H1 (cell line): ENCODE measurements at regions not wholly inside any gene's neighbourhood (a gene's known extent, or its start where the extent isn't known, plus 50 kb on each side); places are given as distances from the start of the nearest gene placed in this dataset.

Experiments used
- CTCF ChIA-PET: fragments of 300-600 bp; sonication (Branson Sonifier 250); formaldehyde crosslinking; loops from one replicate; lab custom pipeline; 2021; ENCODE audit not compliant: partially characterized antibody; lab: Charles Lee
- POLR2A ChIA-PET: fragments of 300-600 bp; sonication (Branson Sonifier 250); formaldehyde crosslinking; loops from one replicate; lab custom pipeline; 2021; ENCODE audit warnings: inconsistent platforms; ENCODE audit not compliant: partially characterized antibody; lab: Charles Lee
- DNase-seq, 2 experiments: peaks; one replicate each; pipeline versions ENCODE4 v3.0.0 to v3.0.0-alpha.2; 2010 to 2022; ENCODE audit warnings: low spot score in 2 of 2, low read depth in 1 of 2, mixed read lengths in 1 of 2
- FAIRE-seq: peaks from 2 replicates; lab custom pipeline; 2011; peaks lifted over from hg19 to GRCh38; lab: Jason Lieb, UNC
- H2AFZ ChIP-seq: 2 replicates; pipeline ENCODE4 v1.8.1; 2012; ENCODE audit warnings: low read length, inconsistent platforms
- H2AK5ac ChIP-seq: 2 replicates; pipeline ENCODE4 v1.6.1; 2013; ENCODE audit warnings: low read depth, low read length
- H2BK120ac ChIP-seq: replicated peaks from 2 replicates; pipeline ENCODE3; 2013; ENCODE audit warnings: low read depth, low read length, inconsistent platforms
- H2BK12ac ChIP-seq: 2 replicates; pipeline ENCODE4 v1.6.1; 2013; ENCODE audit warnings: low read depth, low read length
- H2BK15ac ChIP-seq: 2 replicates; pipeline ENCODE4 v1.6.1; 2013; ENCODE audit warnings: low read length
- H2BK20ac ChIP-seq: 2 replicates; pipeline ENCODE4 v1.6.1; 2013; ENCODE audit warnings: low read length
- H2BK5ac ChIP-seq: 2 replicates; pipeline ENCODE4 v1.6.1; 2013; ENCODE audit warnings: low read depth, low read length
- H3K14ac ChIP-seq: 2 replicates; pipeline ENCODE4 v1.6.1; 2013; ENCODE audit warnings: inconsistent platforms; ENCODE audit not compliant: insufficient read length
- H3K18ac ChIP-seq: 2 replicates; pipeline ENCODE4 v1.6.1; 2013; ENCODE audit warnings: low read length; ENCODE audit errors: extremely low read depth
- H3K23ac ChIP-seq: 2 replicates; pipeline ENCODE4 v1.6.1; 2013; ENCODE audit warnings: inconsistent platforms; ENCODE audit not compliant: insufficient read length
- H3K23me2 ChIP-seq: 2 replicates; pipeline ENCODE4 v1.6.1; 2013; ENCODE audit warnings: low read depth, low read length
- H3K27ac ChIP-seq: 2 replicates; pipeline ENCODE4 v1.6.1; 2011; ENCODE audit warnings: low read depth, low read length, inconsistent platforms
- H3K27me3 ChIP-seq, 4 experiments: replicated peaks in 1 of 4; 1 replicate in 1 of 4; 2 replicates in 3 of 4; pipeline versions ENCODE4 v1.6.1 to v1.8.1; 2011 to 2013; ENCODE audit warnings: low read length in 3 of 4, mild to moderate bottlenecking in 3 of 4, inconsistent platforms in 2 of 4, mixed read lengths in 2 of 4, moderate library complexity in 1 of 4; ENCODE audit not compliant: control insufficient read depth in 3 of 4, insufficient read depth in 3 of 4; ENCODE audit errors: extremely low read depth in 1 of 4
- H3K36me3 ChIP-seq, 4 experiments: 2 replicates each; pipeline versions ENCODE4 v1.6.1 to v1.8.1; 2011 to 2013; ENCODE audit warnings: mild to moderate bottlenecking in 4 of 4, low read length in 3 of 4, moderate library complexity in 2 of 4, control low read depth in 1 of 4, inconsistent platforms in 1 of 4; ENCODE audit not compliant: insufficient read depth in 4 of 4, control insufficient read depth in 2 of 4
- H3K4ac ChIP-seq: replicated peaks from 2 replicates; pipeline ENCODE3; 2013; ENCODE audit warnings: low read length, low read depth, mixed read lengths, inconsistent platforms; ENCODE audit not compliant: insufficient read length
- H3K4me1 ChIP-seq, 4 experiments: replicated peaks in 1 of 4; 1 replicate in 1 of 4; 2 replicates in 3 of 4; pipeline versions ENCODE4 v1.6.1 to v1.8.1; 2011 to 2013; ENCODE audit warnings: low read length in 3 of 4, inconsistent platforms in 2 of 4, mixed read lengths in 1 of 4; ENCODE audit not compliant: insufficient read depth in 4 of 4, control insufficient read depth in 3 of 4
- H3K4me2 ChIP-seq, 2 experiments: 2 replicates each; pipeline versions ENCODE4 v1.6.1 to v1.8.1; 2011 to 2013; ENCODE audit warnings: low read depth in 2 of 2, low read length in 2 of 2, control low read depth in 1 of 2, inconsistent platforms in 1 of 2, mild to moderate bottlenecking in 1 of 2; ENCODE audit not compliant: insufficient read depth in 1 of 2
- H3K4me3 ChIP-seq, 4 experiments: fragments of 200-600, 300-600 bp in 1 of 4; sonication (generic), shearing (Covaris generic), sonication (Bioruptor Twin) in 1 of 4; 2 replicates each; pipeline versions ENCODE4 v1.5.1 to v1.8.1; 2011 to 2016; ENCODE audit warnings: low read length in 4 of 4, low read depth in 3 of 4, control low read depth in 2 of 4, inconsistent platforms in 2 of 4, mild to moderate bottlenecking in 2 of 4, mixed read lengths in 1 of 4, moderate library complexity in 1 of 4; ENCODE audit not compliant: insufficient read depth in 2 of 4; ENCODE audit errors: extremely low read depth in 1 of 4
- H3K56ac ChIP-seq: replicated peaks from 2 replicates; pipeline ENCODE3; 2013; ENCODE audit warnings: low read depth, mild to moderate bottlenecking, mixed read lengths, low read length, inconsistent platforms; ENCODE audit not compliant: insufficient read length
- H3K79me1 ChIP-seq: 2 replicates; pipeline ENCODE4 v1.6.1; 2013; ENCODE audit warnings: low read depth, low read length, control low read depth
- H3K79me2 ChIP-seq, 2 experiments: 2 replicates each; pipeline versions ENCODE4 v1.6.1 to v1.8.1; 2012 to 2013; ENCODE audit warnings: low read length in 2 of 2, mild to moderate bottlenecking in 2 of 2, inconsistent platforms in 1 of 2; ENCODE audit not compliant: insufficient read depth in 2 of 2, control insufficient read depth in 1 of 2
- H3K9ac ChIP-seq, 4 experiments: replicated peaks in 1 of 4; 1 replicate in 1 of 4; 2 replicates in 3 of 4; pipeline versions ENCODE4 v1.6.1 to v1.8.1; 2011 to 2013; ENCODE audit warnings: low read depth in 3 of 4, low read length in 3 of 4, control low read depth in 2 of 4, mild to moderate bottlenecking in 2 of 4, moderate library complexity in 2 of 4, inconsistent platforms in 1 of 4; ENCODE audit errors: extremely low read depth in 1 of 4
- H3K9me3 ChIP-seq, 2 experiments: 2 replicates each; pipeline versions ENCODE4 v1.6.1 to v1.8.1; 2012 to 2013; ENCODE audit warnings: mild to moderate bottlenecking in 2 of 2, moderate library complexity in 2 of 2, control low read depth in 1 of 2, inconsistent platforms in 1 of 2, low read depth in 1 of 2, low read length in 1 of 2, mixed read lengths in 1 of 2; ENCODE audit not compliant: insufficient read depth in 2 of 2
- H4K20me1 ChIP-seq, 2 experiments: replicated peaks in 1 of 2; 2 replicates each; pipeline versions ENCODE3 to v1.8.1; 2011 to 2013; ENCODE audit warnings: inconsistent platforms in 2 of 2, low read length in 2 of 2, mild to moderate bottlenecking in 1 of 2; ENCODE audit not compliant: insufficient read depth in 2 of 2, control insufficient read depth in 1 of 2
- H4K5ac ChIP-seq: 2 replicates; pipeline ENCODE4 v1.6.1; 2013; ENCODE audit warnings: low read length, low read depth, mixed read lengths, inconsistent platforms; ENCODE audit not compliant: insufficient read length
- H4K8ac ChIP-seq: 2 replicates; pipeline ENCODE4 v1.8.0; 2013; ENCODE audit warnings: mild to moderate bottlenecking, moderate library complexity, low read length, inconsistent platforms; ENCODE audit not compliant: insufficient read depth; ENCODE audit errors: extremely low read depth
- H4K91ac ChIP-seq: replicated peaks from 2 replicates; pipeline ENCODE3; 2013; ENCODE audit warnings: low read length, mixed read lengths, inconsistent platforms; ENCODE audit not compliant: insufficient read length
- BACH1 ChIP-seq: IDR thresholded peaks from 2 replicates; pipeline ENCODE4 v1.6.1; 2012; ENCODE audit warnings: low read length, improper control_type of control experiment
- HDAC2 ChIP-seq, 2 experiments: fragments of 300-600 bp in 1 of 2; sonication (generic) in 1 of 2; IDR thresholded peaks; 2 replicates each; pipeline ENCODE4 v1.6.1; 2011 to 2012; ENCODE audit warnings: low read depth in 2 of 2, low read length in 2 of 2, mild to moderate bottlenecking in 2 of 2, moderate library complexity in 2 of 2, borderline replicate concordance in 1 of 2, inconsistent platforms in 1 of 2
- WGBS, 2 experiments: shearing (Covaris generic) in 1 of 2; methylation state at CpG; one replicate each; pipeline versions ENCODE4 v1.1.6 to v1.1.7; 2013 to 2015; ENCODE audit warnings: low lambda C conversion rate in 2 of 2, mixed read lengths in 2 of 2, inconsistent platforms in 1 of 2, low coverage in 1 of 2, missing lambda C conversion rate in 1 of 2; ENCODE audit not compliant: insufficient replicate concordance in 2 of 2, insufficient coverage in 1 of 2, insufficient read length in 1 of 2; ENCODE audit errors: extremely low coverage in 1 of 2, missing lambda C conversion rate in 1 of 2; 5-methylcytosine and 5-hydroxymethylcytosine counted together
- TF ChIP-seq, protein P1 (sequence below): IDR thresholded peaks from 2 replicates; pipeline ENCODE4 v1.6.1; 2012; ENCODE audit warnings: inconsistent platforms

DNA sequence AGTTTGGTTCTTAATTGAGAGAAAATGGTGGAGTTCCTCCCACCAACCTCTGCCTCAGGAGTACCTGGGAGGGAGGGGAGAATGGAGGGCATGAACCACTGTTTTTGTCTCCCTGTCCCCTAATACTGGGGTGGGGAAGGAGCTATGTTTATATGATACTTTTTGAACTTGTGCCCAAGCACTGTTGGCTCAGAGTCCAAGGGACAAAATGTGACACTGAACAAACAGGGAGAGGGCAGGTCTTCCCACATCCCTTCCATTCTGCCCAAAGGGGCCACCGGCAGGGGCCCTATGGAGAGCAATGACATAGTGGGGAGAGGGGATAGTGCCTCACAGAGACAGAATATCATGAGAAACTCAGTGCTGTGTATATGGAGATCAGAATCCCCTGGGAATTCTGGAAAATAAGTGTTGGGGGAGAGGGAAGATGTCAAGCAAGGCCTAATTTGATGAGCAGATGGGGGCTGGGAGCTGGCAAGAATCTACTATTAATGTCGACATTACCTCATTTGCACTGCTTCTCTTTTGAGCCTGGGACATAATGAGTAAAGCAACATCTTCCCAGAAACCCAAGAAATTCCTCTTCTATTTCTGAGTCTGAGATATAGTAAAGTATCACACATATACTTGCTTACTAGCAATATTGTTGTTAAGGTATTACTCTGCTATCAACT lies 180.6 kb downstream of the CYP26A1 start:
- H3K27me3 ChIP-seq, result no peaks in the 10 kb centered on the region
- H2BK12ac ChIP-seq, result peak overlapping the region; percentile 55; the same call in 1 of the 2 replicates
- no peaks in the 10 kb centered on the region for H4K20me1 ChIP-seq
- H3K18ac ChIP-seq, result no peak overlapping the region; the same call in 1 of the 2 replicates
- no peak overlapping the region for H3K56ac ChIP-seq
- 0 out of 2 replicates have a peak overlapping the region, but pooled peaks have one; percentile 47 for H2BK5ac ChIP-seq
- no peak overlapping the region for H3K4me3 ChIP-seq
- H2AFZ ChIP-seq, result no peak overlapping the region
- ChIA-PET POLR2A (no interaction called here), CTCF (interaction anchor here (1.0 kb wide), 1 partner anchor 36 kb away, joined by 4 read pairs; no protein-coding TSS in a partner anchor)
- peak overlapping the region; percentile 2 for H4K91ac ChIP-seq
- no peaks in the 10 kb centered on the region for H3K23me2 ChIP-seq
- H3K4me2 ChIP-seq, result no peak overlapping the region
- H4K5ac ChIP-seq, result no peak overlapping the region
- no peaks in the 10 kb centered on the region for H3K36me3 ChIP-seq
- no peak overlapping the region for H4K8ac ChIP-seq
- H3K4ac ChIP-seq, result no peak overlapping the region
- 88% methylated on average over 2 of the region's 2 CpGs; no CpG with 5 or more reads in 1 of the 2 experiments for WGBS, 2 experiments
- H2BK15ac ChIP-seq, result peak overlapping the region; percentile 18; the same call in 1 of the 2 replicates
- DNase-seq (no peak), FAIRE-seq (no peak)
- H3K9me3 ChIP-seq, result no peaks in the 10 kb centered on the region
- no peak overlapping the region for H3K27ac ChIP-seq
- H3K79me2 ChIP-seq, result no peaks in the 10 kb centered on the region
- peaks cover 0 to 4% (median 2%) of the 10 kb centered on the region in 4 experiments; a peak in 2 of 7 replicates for H3K4me1 ChIP-seq
- no peaks in the 10 kb centered on the region for H3K79me1 ChIP-seq
- no peak overlapping the region for H3K23ac ChIP-seq
- H2AK5ac ChIP-seq, result no peak overlapping the region
- peak overlapping the region; percentile 40 for H2BK120ac ChIP-seq
- peak overlapping the region; percentile 72 for H2BK20ac ChIP-seq
- TF ChIP-seq, protein P1, sequence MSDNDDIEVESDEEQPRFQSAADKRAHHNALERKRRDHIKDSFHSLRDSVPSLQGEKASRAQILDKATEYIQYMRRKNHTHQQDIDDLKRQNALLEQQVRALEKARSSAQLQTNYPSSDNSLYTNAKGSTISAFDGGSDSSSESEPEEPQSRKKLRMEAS, result no peak
- TF ChIP-seq HDAC2 (IDR thresholded peaks at IDR 0.05; ENCODE audit: borderline replicate concordance in 1 of 2, low read depth in 2 of 2, low read length in 2 of 2), result no peak
- no peak for TF ChIP-seq BACH1
- H3K9ac ChIP-seq, result no peak overlapping the region
- no peak overlapping the region for H3K14ac ChIP-seq
